ENCODE measurements at regions not wholly inside any gene's neighbourhood (a gene's known extent, or its start where the extent isn't known, plus 50 kb on each side); places are given as distances from the start of the nearest gene placed in this dataset.

- H3K9ac ChIP-seq: no peak overlapping the region
- Mint-ChIP-seq H3K4me1 (peaks cover 13% of the 10 kb centered on the region), H3K9me3 (no peaks in the 10 kb centered on the region), H3K27ac (no peak overlapping the region), H3K4me3 (no peak overlapping the region), H3K36me3 (no peaks in the 10 kb centered on the region), H3K27me3 (ENCODE audit: insufficient read depth, low read depth) (no peaks in the 10 kb centered on the region)
- no peaks in the 10 kb centered on the region for H3K36me3 ChIP-seq
- H3K27me3 ChIP-seq: no peaks in the 10 kb centered on the region
- DNase-seq (ENCODE audit: low spot score): no peak
- no peaks in the 10 kb centered on the region for H3K4me1 ChIP-seq
- H3K9me3 ChIP-seq (ENCODE audit: low read depth): no peaks in the 10 kb centered on the region
- no peak overlapping the region for H3K4me3 ChIP-seq
- TF ChIP-seq EZH2 (IDR thresholded peaks at IDR 0.05) (no peak), CTCF (IDR thresholded peaks at IDR 0.05) (no peak), EZH2phosphoT487 (IDR thresholded peaks at IDR 0.05) (no peak)
- H3K27ac ChIP-seq: no peak overlapping the region
- no peak overlapping the region for H2AFZ ChIP-seq (replicated peaks)
- no peak overlapping the region for H3K4me2 ChIP-seq
- no peaks in the 10 kb centered on the region for H3K79me2 ChIP-seq (ENCODE audit: low read depth)
- H4K20me1 ChIP-seq (ENCODE audit: low read depth): no peaks in the 10 kb centered on the region
- H3F3A ChIP-seq (ENCODE audit: low read depth): no peaks in the 10 kb centered on the region
Observed at GRCh38 chr1:219507437-219507836, 105.5 kb downstream of the ZC3H11B start.

- DNase-seq (ENCODE audit: low spot score): no peak
- TF ChIP-seq EZH2phosphoT487 (IDR thresholded peaks at IDR 0.05): no peak
- no peak for TF ChIP-seq CTCF (IDR thresholded peaks at IDR 0.05)
- TF ChIP-seq EZH2 (IDR thresholded peaks at IDR 0.05): no peak
- H3K27ac ChIP-seq: no peak overlapping the region
Observed at GRCh38 chr1:219506936-219507335, 106.0 kb downstream of the ZC3H11B start.

GRCh38 chr1:219506473-219506899 is 106.4 kb downstream of the ZC3H11B start:
- H3K9me3 Mint-ChIP-seq: no peaks in the 10 kb centered on the region
- H3K9ac ChIP-seq: no peak overlapping the region
- H3K4me1 ChIP-seq: no peaks in the 10 kb centered on the region
- DNase-seq (ENCODE audit: low spot score): no peak
- H3K9me3 ChIP-seq (ENCODE audit: low read depth): no peaks in the 10 kb centered on the region
- no peaks in the 10 kb centered on the region for H3K27me3 ChIP-seq
- no peak overlapping the region for H2AFZ ChIP-seq (replicated peaks)
- no peaks in the 10 kb centered on the region for H3K79me2 ChIP-seq (ENCODE audit: low read depth)
- no peak overlapping the region for H3K27ac Mint-ChIP-seq
- H3K4me3 ChIP-seq: no peak overlapping the region
- no peaks in the 10 kb centered on the region for H4K20me1 ChIP-seq (ENCODE audit: low read depth)
- H3K36me3 ChIP-seq: no peaks in the 10 kb centered on the region
- no peak overlapping the region for H3K4me3 Mint-ChIP-seq
- TF ChIP-seq CTCF (IDR thresholded peaks at IDR 0.05): no peak
- no peak for TF ChIP-seq EZH2 (IDR thresholded peaks at IDR 0.05)
- TF ChIP-seq EZH2phosphoT487 (IDR thresholded peaks at IDR 0.05): no peak
- H3K27ac ChIP-seq: no peak overlapping the region
- H3K4me1 Mint-ChIP-seq: peaks cover 13% of the 10 kb centered on the region
- H3K36me3 Mint-ChIP-seq: no peaks in the 10 kb centered on the region
- H3K4me2 ChIP-seq: no peak overlapping the region
- H3K27me3 Mint-ChIP-seq (ENCODE audit: insufficient read depth, low read depth): no peaks in the 10 kb centered on the region
- no peaks in the 10 kb centered on the region for H3F3A ChIP-seq (ENCODE audit: low read depth)

More at GRCh38 chr1:219506936-219507335, 106.0 kb downstream of the ZC3H11B start:
- Histone ChIP-seq H3K27me3 (no peaks in the 10 kb centered on the region), H3F3A (ENCODE audit: low read depth) (no peaks in the 10 kb centered on the region), H3K9me3 (ENCODE audit: low read depth) (no peaks in the 10 kb centered on the region), H3K9ac (no peak overlapping the region), H3K79me2 (ENCODE audit: low read depth) (no peaks in the 10 kb centered on the region), H3K4me1 (no peaks in the 10 kb centered on the region), H3K36me3 (no peaks in the 10 kb centered on the region), H2AFZ (replicated peaks) (no peak overlapping the region), H3K4me2 (no peak overlapping the region), H4K20me1 (ENCODE audit: low read depth) (no peaks in the 10 kb centered on the region), H3K4me3 (no peak overlapping the region)
- H3K9me3 Mint-ChIP-seq: no peaks in the 10 kb centered on the region
- H3K27ac Mint-ChIP-seq: no peak overlapping the region
- H3K27me3 Mint-ChIP-seq (ENCODE audit: insufficient read depth, low read depth): no peaks in the 10 kb centered on the region
- H3K4me3 Mint-ChIP-seq: no peak overlapping the region
- no peaks in the 10 kb centered on the region for H3K36me3 Mint-ChIP-seq
- H3K4me1 Mint-ChIP-seq: peaks cover 13% of the 10 kb centered on the region

Measured in neural progenitor cell (in vitro differentiated cells).